Panc1 (cell line): ENCODE measurements at regions not wholly inside any gene's neighbourhood (a gene's known extent, or its start where the extent isn't known, plus 50 kb on each side); places are given as distances from the start of the nearest gene placed in this dataset.

Experiments used
- ATAC-seq: fragments of 200-7000 bp; cut with Tn5 transposase; 2 replicates; pipeline ENCODE4 v1.9.1; 2020; ENCODE audit warnings: mild to moderate bottlenecking, moderate library complexity
- BruUV-seq: library from RNA; stranded (reverse); fragments of 400-500 nt; replicated peaks from 2 replicates; lab custom pipeline; 2021; lab: Mats Ljungman, UMichigan
- CTCF ChIA-PET: fragments of 300-600 bp; sonication (Branson Sonifier 250); formaldehyde crosslinking; loops from one replicate; lab custom pipeline; 2022; ENCODE audit warnings: antibody characterized with exemption; lab: Charles Lee
- POLR2A ChIA-PET: fragments of 300-600 bp; sonication (Branson Sonifier 250); formaldehyde crosslinking; loops from one replicate; lab custom pipeline; 2022; ENCODE audit warnings: antibody characterized with exemption; lab: Charles Lee
- DNase-seq: peaks from one replicate; pipeline ENCODE4 v3.0.0-alpha.2; 2010; ENCODE audit warnings: low read depth, low spot score
- H3K27ac ChIP-seq: 2 replicates; pipeline ENCODE4 v1.5.1; 2011; ENCODE audit warnings: mild to moderate bottlenecking, low read length, inconsistent platforms
- H3K27me3 ChIP-seq: fragments of 200-500 bp; sonication (Bioruptor generic); 2 replicates; pipeline ENCODE4 v1.6.0; 2014; ENCODE audit warnings: low read length, inconsistent platforms; ENCODE audit not compliant: control insufficient read depth, insufficient read depth
- H3K36me3 ChIP-seq: fragments of 200-500 bp; sonication (Bioruptor generic); 2 replicates; pipeline ENCODE4 v1.5.1; 2014; ENCODE audit warnings: inconsistent platforms, mild to moderate bottlenecking, low read length, moderate library complexity; ENCODE audit not compliant: control insufficient read depth, insufficient read depth
- H3K4me1 ChIP-seq: 2 replicates; pipeline ENCODE4 v1.5.1; 2011; ENCODE audit warnings: inconsistent platforms, mild to moderate bottlenecking, low read length, moderate library complexity; ENCODE audit not compliant: control insufficient read depth, insufficient read depth
- H3K4me3 ChIP-seq, 2 experiments: 2 replicates each; pipeline ENCODE4 v1.5.1; 2011 to 2012; ENCODE audit warnings: low read depth in 2 of 2, low read length in 2 of 2, mild to moderate bottlenecking in 2 of 2, inconsistent platforms in 1 of 2, moderate library complexity in 1 of 2
- H3K9me3 ChIP-seq: fragments of 200-500 bp; sonication (Bioruptor generic); 2 replicates; pipeline ENCODE4 v1.5.1; 2014; ENCODE audit warnings: low read depth, mild to moderate bottlenecking, inconsistent platforms, low read length, moderate library complexity; ENCODE audit not compliant: control insufficient read depth, insufficient read depth
- CTCF ChIP-seq: fragments of 450-650 bp; IDR thresholded peaks from 2 replicates; pipeline ENCODE4 v1.5.1; 2017; ENCODE audit warnings: mild to moderate bottlenecking
- POLR2AphosphoS5 ChIP-seq: IDR thresholded peaks from 2 replicates; pipeline ENCODE4 v1.6.1; 2012; ENCODE audit warnings: mild to moderate bottlenecking, low read depth, low read length, moderate library complexity
- SIN3A ChIP-seq: IDR thresholded peaks from 2 replicates; pipeline ENCODE4 v1.6.1; 2012; ENCODE audit warnings: low read depth, mild to moderate bottlenecking, low read length, moderate library complexity, borderline replicate concordance; ENCODE audit not compliant: insufficient read depth
- TCF7L2 ChIP-seq: IDR thresholded peaks from 2 replicates; pipeline ENCODE4 v1.6.1; 2011; ENCODE audit warnings: mild to moderate bottlenecking, low read depth, low read length, inconsistent platforms
- in situ Hi-C: cut with HindIII; loops from 2 replicates; pipeline ENCODE4 v1.10.0; 2016; ENCODE audit warnings: low sequenced_read_pairs, low pct_unique_long_range_greater_than_20kb
- intact Hi-C: fragments of 100-400 bp; cut with micrococcal nuclease; formaldehyde crosslinking; loops from one replicate; pipeline ENCODE4 v1.10.0; 2022; ENCODE audit not compliant: unreplicated experiment
- TF ChIP-seq, protein P1 (sequence below), 2 experiments: IDR thresholded peaks; 2 replicates each; pipeline ENCODE4 v1.6.1; 2011 to 2012; ENCODE audit warnings: low read depth in 2 of 2, control low read depth in 1 of 2, low read length in 1 of 2, mild to moderate bottlenecking in 1 of 2, moderate library complexity in 1 of 2; ENCODE audit not compliant: insufficient read depth in 1 of 2

- H3K9me3 ChIP-seq, result no peaks in the 10 kb centered on the region
- in situ Hi-C loops (no loop called here), intact Hi-C loops (no loop called here)
- no peaks in the 10 kb centered on the region for H3K4me1 ChIP-seq
- H3K36me3 ChIP-seq, result no peaks in the 10 kb centered on the region
- POLR2A ChIA-PET, result no interaction called here
- CTCF ChIA-PET, result no interaction called here
- no peaks in the 10 kb centered on the region for H3K27me3 ChIP-seq
- H3K27ac ChIP-seq, result no peak overlapping the region
- DNase-seq, result no peak
- ATAC-seq, result no peak
- no peak overlapping the region for H3K4me3 ChIP-seq
- TF ChIP-seq CTCF (no peak), POLR2AphosphoS5 (no peak), SIN3A (no peak), TCF7L2 (no peak)
- TF ChIP-seq, protein P1, sequence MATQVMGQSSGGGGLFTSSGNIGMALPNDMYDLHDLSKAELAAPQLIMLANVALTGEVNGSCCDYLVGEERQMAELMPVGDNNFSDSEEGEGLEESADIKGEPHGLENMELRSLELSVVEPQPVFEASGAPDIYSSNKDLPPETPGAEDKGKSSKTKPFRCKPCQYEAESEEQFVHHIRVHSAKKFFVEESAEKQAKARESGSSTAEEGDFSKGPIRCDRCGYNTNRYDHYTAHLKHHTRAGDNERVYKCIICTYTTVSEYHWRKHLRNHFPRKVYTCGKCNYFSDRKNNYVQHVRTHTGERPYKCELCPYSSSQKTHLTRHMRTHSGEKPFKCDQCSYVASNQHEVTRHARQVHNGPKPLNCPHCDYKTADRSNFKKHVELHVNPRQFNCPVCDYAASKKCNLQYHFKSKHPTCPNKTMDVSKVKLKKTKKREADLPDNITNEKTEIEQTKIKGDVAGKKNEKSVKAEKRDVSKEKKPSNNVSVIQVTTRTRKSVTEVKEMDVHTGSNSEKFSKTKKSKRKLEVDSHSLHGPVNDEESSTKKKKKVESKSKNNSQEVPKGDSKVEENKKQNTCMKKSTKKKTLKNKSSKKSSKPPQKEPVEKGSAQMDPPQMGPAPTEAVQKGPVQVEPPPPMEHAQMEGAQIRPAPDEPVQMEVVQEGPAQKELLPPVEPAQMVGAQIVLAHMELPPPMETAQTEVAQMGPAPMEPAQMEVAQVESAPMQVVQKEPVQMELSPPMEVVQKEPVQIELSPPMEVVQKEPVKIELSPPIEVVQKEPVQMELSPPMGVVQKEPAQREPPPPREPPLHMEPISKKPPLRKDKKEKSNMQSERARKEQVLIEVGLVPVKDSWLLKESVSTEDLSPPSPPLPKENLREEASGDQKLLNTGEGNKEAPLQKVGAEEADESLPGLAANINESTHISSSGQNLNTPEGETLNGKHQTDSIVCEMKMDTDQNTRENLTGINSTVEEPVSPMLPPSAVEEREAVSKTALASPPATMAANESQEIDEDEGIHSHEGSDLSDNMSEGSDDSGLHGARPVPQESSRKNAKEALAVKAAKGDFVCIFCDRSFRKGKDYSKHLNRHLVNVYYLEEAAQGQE (IDR thresholded peaks at IDR 0.05; ENCODE audit: insufficient read depth in 1 of 2, low read depth in 2 of 2, low read length in 1 of 2), result no peak
- BruUV-seq, result no TSS peak
Measured at GRCh38 chr6:97653076-97653475, 370.1 kb upstream of the MMS22L start.

GRCh38 chr6:97653517-97653916 is 370.5 kb upstream of the MMS22L start:
- POLR2A ChIA-PET, result no interaction called here

More at GRCh38 chr6:97653517-97653916, 370.5 kb upstream of the MMS22L start:
- TF ChIP-seq CTCF, result no peak
- TF ChIP-seq POLR2AphosphoS5, result no peak
- TF ChIP-seq, protein P1 (IDR thresholded peaks at IDR 0.05; ENCODE audit: insufficient read depth in 1 of 2, low read depth in 2 of 2, low read length in 1 of 2), result no peak
- no peak for TF ChIP-seq SIN3A
- no peak for TF ChIP-seq TCF7L2
- DNase-seq (no peak), ATAC-seq (no peak)
- H3K27me3 ChIP-seq, result no peaks in the 10 kb centered on the region
- no peaks in the 10 kb centered on the region for H3K36me3 ChIP-seq
- CTCF ChIA-PET, result no interaction called here
- no peak overlapping the region for H3K27ac ChIP-seq
- intact Hi-C loops (no loop called here), in situ Hi-C loops (no loop called here)
- no TSS peak for BruUV-seq
- H3K9me3 ChIP-seq, result no peaks in the 10 kb centered on the region
- H3K4me1 ChIP-seq, result no peaks in the 10 kb centered on the region
- no peak overlapping the region for H3K4me3 ChIP-seq
